AG04449 (cell line): ENCODE measurements at regions not wholly inside any gene's neighbourhood (a gene's known extent, or its start where the extent isn't known, plus 50 kb on each side); places are given as distances from the start of the nearest gene placed in this dataset.
"Not testable (repeated sequence)": the region's sequence is repeated elsewhere in the genome, so short reads cannot be mapped to it uniquely, and the experiment has no call there.

Experiments
- CTCF ChIA-PET: fragments of 350-600 bp; formaldehyde crosslinking; extraction: SDS; loops from one replicate; lab custom pipeline; 2021; ENCODE audit warnings: antibody characterized with exemption; lab: Yijun Ruan, JAX
- POLR2A ChIA-PET: fragments of 400-600, 350-600 bp; formaldehyde crosslinking; extraction: SDS; loops from one replicate; lab custom pipeline; 2020; ENCODE audit warnings: antibody characterized with exemption, inconsistent platforms; lab: Yijun Ruan, JAX
- DNase-seq: peaks from one replicate; pipeline ENCODE4 v3.0.0-alpha.2; 2010; ENCODE audit warnings: low read depth, low spot score
- H3K4me3 ChIP-seq: 2 replicates; pipeline ENCODE4 v1.5.1; 2011; ENCODE audit warnings: low read depth, mild to moderate bottlenecking, control low read depth, low read length
- CTCF ChIP-seq: IDR thresholded peaks from one replicate; pipeline ENCODE4 v1.5.1; 2011; ENCODE audit warnings: mild to moderate bottlenecking, moderate library complexity, low read length, control low read depth, inconsistent platforms; ENCODE audit not compliant: insufficient read depth; ENCODE audit errors: missing control alignments

GRCh38 chr7:131157530-131158243, 170.0 kb upstream of the MKLN1 start:
- DNase-seq, result no peak
- no peak for TF ChIP-seq CTCF
- ChIA-PET CTCF (interaction anchor here (1.6 kb wide), 1 partner anchor 9 kb away, joined by 7 read pairs; no protein-coding TSS in a partner anchor), POLR2A (no interaction called here)
- H3K4me3 ChIP-seq, result no peak overlapping the region

GRCh38 chr7:131158244-131158636, 169.4 kb upstream of the MKLN1 start:
- CTCF ChIA-PET, result interaction anchor here (1.6 kb wide), 1 partner anchor 10 kb away, joined by 7 read pairs; no protein-coding TSS in a partner anchor
- POLR2A ChIA-PET, DNase-seq, H3K4me3 ChIP-seq: not testable (repeated sequence)

- no peak for DNase-seq
- H3K4me3 ChIP-seq, result no peak overlapping the region
- ChIA-PET CTCF (interaction anchor here (0.7 to 1.1 kb wide), 2 partner anchors 31 to 353 kb away, joined by 3 read pairs; no protein-coding TSS in a partner anchor), POLR2A (interaction anchor here (0.7 kb wide), 1 partner anchor 488 kb away, joined by 3 read pairs; no protein-coding TSS in a partner anchor)
- TF ChIP-seq CTCF, result no peak
Observed at GRCh38 chr7:131159961-131160361, 167.7 kb upstream of the MKLN1 start.

GRCh38 chr7:131161103-131161502, 166.6 kb upstream of the MKLN1 start:
- DNase-seq, result no peak
- no peak for TF ChIP-seq CTCF
- ChIA-PET CTCF (no interaction called here), POLR2A (no interaction called here)
- no peak overlapping the region for H3K4me3 ChIP-seq

- DNase-seq, result no peak
- ChIA-PET POLR2A (interaction anchor here (1.4 kb wide), 1 partner anchor 24 kb away, joined by 5 read pairs; no protein-coding TSS in a partner anchor), CTCF (interaction anchor here (1.0 to 2.2 kb wide), 4 partner anchors 17 to 94 kb away, joined by 3 to 8 read pairs (median 4); no protein-coding TSS in a partner anchor)
- TF ChIP-seq CTCF, result no peak
- no peak overlapping the region for H3K4me3 ChIP-seq
Observed at GRCh38 chr7:131164025-131164925, 163.4 kb upstream of the MKLN1 start.

- TF ChIP-seq CTCF, result no peak
- ChIA-PET CTCF (no interaction called here), POLR2A (no interaction called here)
- no peak overlapping the region for H3K4me3 ChIP-seq
- DNase-seq, result no peak
Observed at GRCh38 chr7:131166066-131166465, 161.6 kb upstream of the MKLN1 start.
